Neural progenitor cell (in vitro differentiated cells): ENCODE measurements at regions not wholly inside any gene's neighbourhood (a gene's known extent, or its start where the extent isn't known, plus 50 kb on each side); places are given as distances from the start of the nearest gene placed in this dataset.

Source experiments
- EZH2 ChIP-seq: fragments of 200-600 bp; sonication (generic); IDR thresholded peaks from 2 replicates; pipeline ENCODE4 v1.6.1; 2017; ENCODE audit warnings: antibody characterized with exemption, mild to moderate bottlenecking, moderate library complexity
- EZH2phosphoT487 ChIP-seq: fragments of 200-600 bp; sonication (generic); IDR thresholded peaks from 2 replicates; pipeline ENCODE4 v1.6.1; 2017; ENCODE audit warnings: antibody characterized with exemption
- TF ChIP-seq, protein P1 (sequence below): fragments of 200-600 bp; sonication (generic); IDR thresholded peaks from 2 replicates; pipeline ENCODE4 v1.5.1; 2017; ENCODE audit warnings: antibody characterized with exemption, mild to moderate bottlenecking

DNA sequence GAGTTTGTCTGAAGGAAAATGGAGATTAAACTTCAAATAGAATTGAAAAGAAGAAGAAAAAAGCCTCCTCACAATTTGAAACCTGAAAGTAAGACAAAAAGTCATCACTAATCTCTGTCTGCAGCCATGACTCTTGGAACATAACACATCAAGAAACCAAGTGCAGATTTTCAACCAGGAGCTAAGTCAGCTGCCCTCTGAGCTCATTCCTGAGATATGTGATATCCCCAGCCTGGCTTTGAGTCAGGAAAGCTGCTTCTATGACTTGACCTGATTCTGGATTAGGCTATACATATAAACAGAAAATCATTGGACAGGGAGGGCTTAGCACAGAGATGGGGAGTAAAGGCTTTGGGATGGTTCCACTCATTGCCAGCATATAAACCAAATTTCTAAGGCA is 891.4 kb downstream of the TFAP2A start:
- TF ChIP-seq, protein P1, sequence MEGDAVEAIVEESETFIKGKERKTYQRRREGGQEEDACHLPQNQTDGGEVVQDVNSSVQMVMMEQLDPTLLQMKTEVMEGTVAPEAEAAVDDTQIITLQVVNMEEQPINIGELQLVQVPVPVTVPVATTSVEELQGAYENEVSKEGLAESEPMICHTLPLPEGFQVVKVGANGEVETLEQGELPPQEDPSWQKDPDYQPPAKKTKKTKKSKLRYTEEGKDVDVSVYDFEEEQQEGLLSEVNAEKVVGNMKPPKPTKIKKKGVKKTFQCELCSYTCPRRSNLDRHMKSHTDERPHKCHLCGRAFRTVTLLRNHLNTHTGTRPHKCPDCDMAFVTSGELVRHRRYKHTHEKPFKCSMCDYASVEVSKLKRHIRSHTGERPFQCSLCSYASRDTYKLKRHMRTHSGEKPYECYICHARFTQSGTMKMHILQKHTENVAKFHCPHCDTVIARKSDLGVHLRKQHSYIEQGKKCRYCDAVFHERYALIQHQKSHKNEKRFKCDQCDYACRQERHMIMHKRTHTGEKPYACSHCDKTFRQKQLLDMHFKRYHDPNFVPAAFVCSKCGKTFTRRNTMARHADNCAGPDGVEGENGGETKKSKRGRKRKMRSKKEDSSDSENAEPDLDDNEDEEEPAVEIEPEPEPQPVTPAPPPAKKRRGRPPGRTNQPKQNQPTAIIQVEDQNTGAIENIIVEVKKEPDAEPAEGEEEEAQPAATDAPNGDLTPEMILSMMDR: no peak
- TF ChIP-seq EZH2: no peak
- no peak for TF ChIP-seq EZH2phosphoT487
